ENCODE measurements at regions not wholly inside any gene's neighbourhood (a gene's known extent, or its start where the extent isn't known, plus 50 kb on each side); places are given as distances from the start of the nearest gene placed in this dataset.

GRCh38 chr5:108653201-108653600 lies 94.5 kb upstream of the FER start:
- no peak overlapping the region for H3K4me3 Mint-ChIP-seq
- no peak overlapping the region for H2AFZ ChIP-seq (replicated peaks)
- no peak for TF ChIP-seq EZH2 (IDR thresholded peaks at IDR 0.05)
- TF ChIP-seq EZH2phosphoT487 (IDR thresholded peaks at IDR 0.05): no peak
- no peak for TF ChIP-seq CTCF (IDR thresholded peaks at IDR 0.05)
- H3K27me3 ChIP-seq: no peaks in the 10 kb centered on the region
- no peak overlapping the region for H3K27ac ChIP-seq
- H3K27ac Mint-ChIP-seq: no peak overlapping the region
- H3K4me1 ChIP-seq: no peaks in the 10 kb centered on the region
- no peaks in the 10 kb centered on the region for H3K9me3 ChIP-seq (ENCODE audit: low read depth)
- H3K79me2 ChIP-seq (ENCODE audit: low read depth): no peaks in the 10 kb centered on the region
- H3K36me3 Mint-ChIP-seq: no peaks in the 10 kb centered on the region
- H4K20me1 ChIP-seq (ENCODE audit: low read depth): no peaks in the 10 kb centered on the region
- H3K36me3 ChIP-seq: no peaks in the 10 kb centered on the region
- no peak overlapping the region for H3K4me2 ChIP-seq
- DNase-seq (ENCODE audit: low spot score): no peak
- H3K4me3 ChIP-seq: no peak overlapping the region
- H3K9ac ChIP-seq: no peak overlapping the region
- no peaks in the 10 kb centered on the region for H3F3A ChIP-seq (ENCODE audit: low read depth)
- no peaks in the 10 kb centered on the region for H3K27me3 Mint-ChIP-seq (ENCODE audit: insufficient read depth, low read depth)
- no peaks in the 10 kb centered on the region for H3K4me1 Mint-ChIP-seq
- H3K9me3 Mint-ChIP-seq: peaks cover under 1% of the 10 kb centered on the region

GRCh38 chr5:108650997-108651396 lies 96.7 kb upstream of the FER start:
- H3K36me3 ChIP-seq: no peaks in the 10 kb centered on the region
- Mint-ChIP-seq H3K4me3 (no peak overlapping the region), H3K27me3 (ENCODE audit: insufficient read depth, low read depth) (no peaks in the 10 kb centered on the region), H3K36me3 (peaks cover 1% of the 10 kb centered on the region), H3K4me1 (no peaks in the 10 kb centered on the region), H3K27ac (no peak overlapping the region), H3K9me3 (peaks cover 5% of the 10 kb centered on the region)
- no peak overlapping the region for H2AFZ ChIP-seq (replicated peaks)
- H3K9me3 ChIP-seq (ENCODE audit: low read depth): no peaks in the 10 kb centered on the region
- H3K27me3 ChIP-seq: no peaks in the 10 kb centered on the region
- no peak for TF ChIP-seq CTCF (IDR thresholded peaks at IDR 0.05)
- no peak for TF ChIP-seq EZH2 (IDR thresholded peaks at IDR 0.05)
- no peak for TF ChIP-seq EZH2phosphoT487 (IDR thresholded peaks at IDR 0.05)
- H3K27ac ChIP-seq: no peak overlapping the region
- no peaks in the 10 kb centered on the region for H3F3A ChIP-seq (ENCODE audit: low read depth)
- H3K4me1 ChIP-seq: no peaks in the 10 kb centered on the region
- DNase-seq (ENCODE audit: low spot score): no peak
- H3K9ac ChIP-seq: no peak overlapping the region
- H4K20me1 ChIP-seq (ENCODE audit: low read depth): no peaks in the 10 kb centered on the region
- H3K79me2 ChIP-seq (ENCODE audit: low read depth): no peaks in the 10 kb centered on the region
- H3K4me2 ChIP-seq: no peak overlapping the region
- no peak overlapping the region for H3K4me3 ChIP-seq

DNA sequence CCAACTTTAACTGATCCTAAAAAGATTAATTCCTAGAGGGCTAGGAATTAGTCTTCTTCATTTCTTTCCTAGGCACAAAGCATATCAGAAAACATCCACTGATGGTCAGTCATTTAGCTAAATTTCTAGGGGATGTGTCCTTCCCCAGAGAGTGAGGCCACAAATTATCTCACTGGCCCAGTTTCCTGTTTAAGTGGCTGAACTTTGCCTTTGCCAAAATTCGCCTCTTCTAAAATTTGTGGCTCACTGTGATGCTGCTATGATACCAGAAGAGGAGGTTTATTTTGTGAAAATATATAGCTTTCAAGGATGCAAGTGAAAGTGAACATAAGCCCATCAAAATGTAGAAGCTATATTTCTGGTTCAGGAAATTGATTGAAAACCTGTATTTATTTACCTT lies 98.1 kb upstream of the FER start:
- DNase-seq (ENCODE audit: low spot score): no peak
- Histone ChIP-seq H3F3A (ENCODE audit: low read depth) (no peaks in the 10 kb centered on the region), H3K79me2 (ENCODE audit: low read depth) (no peaks in the 10 kb centered on the region), H3K27ac (no peak overlapping the region), H3K27me3 (no peaks in the 10 kb centered on the region), H3K9me3 (ENCODE audit: low read depth) (no peaks in the 10 kb centered on the region), H2AFZ (replicated peaks) (no peak overlapping the region), H3K4me3 (no peak overlapping the region), H4K20me1 (ENCODE audit: low read depth) (no peaks in the 10 kb centered on the region), H3K9ac (no peak overlapping the region), H3K4me1 (no peaks in the 10 kb centered on the region), H3K4me2 (no peak overlapping the region), H3K36me3 (no peaks in the 10 kb centered on the region)
- peaks cover 1% of the 10 kb centered on the region for H3K36me3 Mint-ChIP-seq
- TF ChIP-seq EZH2phosphoT487 (IDR thresholded peaks at IDR 0.05): no peak
- no peak for TF ChIP-seq CTCF (IDR thresholded peaks at IDR 0.05)
- no peak for TF ChIP-seq EZH2 (IDR thresholded peaks at IDR 0.05)
- H3K9me3 Mint-ChIP-seq: peaks cover 5% of the 10 kb centered on the region
- H3K4me3 Mint-ChIP-seq: no peak overlapping the region
- H3K27ac Mint-ChIP-seq: no peak overlapping the region
- peaks cover 3% of the 10 kb centered on the region for H3K4me1 Mint-ChIP-seq
- no peaks in the 10 kb centered on the region for H3K27me3 Mint-ChIP-seq (ENCODE audit: insufficient read depth, low read depth)

DNA sequence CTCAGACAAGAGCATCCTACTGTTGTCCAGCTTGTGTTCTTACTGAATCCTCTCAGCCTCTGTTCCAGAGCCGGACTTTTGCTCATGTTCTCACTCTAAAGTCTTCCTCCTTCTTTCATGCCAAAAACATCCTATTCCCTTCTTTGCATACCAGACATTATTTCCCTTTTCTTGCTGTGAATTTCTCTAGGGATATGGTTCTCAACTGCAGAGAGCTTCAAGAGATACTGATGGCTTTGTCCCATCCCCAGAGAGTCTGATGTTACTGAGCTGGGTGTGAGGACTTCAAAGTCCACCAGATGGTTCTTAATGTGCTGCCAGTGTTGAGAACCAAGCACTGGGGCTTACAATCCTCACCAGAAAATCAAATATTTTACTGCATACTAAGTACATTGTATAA lies 98.6 kb upstream of the FER start:
- Histone ChIP-seq H3K79me2 (ENCODE audit: low read depth) (no peaks in the 10 kb centered on the region), H3K27ac (no peak overlapping the region), H3K36me3 (no peaks in the 10 kb centered on the region), H4K20me1 (ENCODE audit: low read depth) (no peaks in the 10 kb centered on the region), H3F3A (ENCODE audit: low read depth) (no peaks in the 10 kb centered on the region), H3K27me3 (no peaks in the 10 kb centered on the region), H3K9me3 (ENCODE audit: low read depth) (no peaks in the 10 kb centered on the region), H3K4me3 (no peak overlapping the region), H3K4me1 (no peaks in the 10 kb centered on the region), H3K4me2 (no peak overlapping the region), H2AFZ (replicated peaks) (no peak overlapping the region), H3K9ac (no peak overlapping the region)
- peaks cover 1% of the 10 kb centered on the region for H3K36me3 Mint-ChIP-seq
- no peak overlapping the region for H3K27ac Mint-ChIP-seq
- TF ChIP-seq EZH2 (IDR thresholded peaks at IDR 0.05) (no peak), CTCF (IDR thresholded peaks at IDR 0.05) (no peak), EZH2phosphoT487 (IDR thresholded peaks at IDR 0.05) (no peak)
- peaks cover 5% of the 10 kb centered on the region for H3K9me3 Mint-ChIP-seq
- DNase-seq (ENCODE audit: low spot score): no peak
- H3K4me1 Mint-ChIP-seq: peaks cover 5% of the 10 kb centered on the region
- no peaks in the 10 kb centered on the region for H3K27me3 Mint-ChIP-seq (ENCODE audit: insufficient read depth, low read depth)
- no peak overlapping the region for H3K4me3 Mint-ChIP-seq

Measured in neural progenitor cell (in vitro differentiated cells).